Keratinocyte (primary cell): ENCODE measurements at regions not wholly inside any gene's neighbourhood (a gene's known extent, or its start where the extent isn't known, plus 50 kb on each side); places are given as distances from the start of the nearest gene placed in this dataset.

Source experiments
- CTCF ChIP-seq, 3 experiments: IDR thresholded peaks in 1 of 3; conservative IDR thresholded peaks in 1 of 3; optimal IDR thresholded peaks in 1 of 3; 2 replicates in 2 of 3; 3 replicates in 1 of 3; pipeline versions ENCODE3 to v1.5.1; 2011; ENCODE audit warnings: low read length in 3 of 3, mild to moderate bottlenecking in 3 of 3, moderate library complexity in 2 of 3, control low read depth in 1 of 3, inconsistent platforms in 1 of 3; ENCODE audit not compliant: insufficient read depth in 2 of 3; ENCODE audit errors: extremely low read depth in 1 of 3
- EZH2 ChIP-seq: IDR thresholded peaks from one replicate; pipeline ENCODE4 v1.6.1; 2012; ENCODE audit warnings: inconsistent platforms, mild to moderate bottlenecking, low read length, moderate library complexity

- TF ChIP-seq CTCF (optimal IDR thresholded peaks at IDR 0.05 in 1 of 3, IDR thresholded peaks at IDR 0.05 in 1 of 3, conservative IDR thresholded peaks at IDR 0.05 in 1 of 3; ENCODE audit: extremely low read depth in 1 of 3, insufficient read depth in 2 of 3, low read length in 3 of 3) (no peak), EZH2 (no peak)
Measured at GRCh38 chr2:57475391-57475790, 571.2 kb upstream of the VRK2 start.
